Bronchial epithelial cell (primary cell): ENCODE measurements at regions not wholly inside any gene's neighbourhood (a gene's known extent, or its start where the extent isn't known, plus 50 kb on each side); places are given as distances from the start of the nearest gene placed in this dataset.
A peak's percentile ranks its signal among the peaks of the same experiment; 100 is the strongest.

Experiments
- DNase-seq: peaks from one replicate; pipeline ENCODE4 v3.0.0-alpha.2; 2010; ENCODE audit warnings: low read depth
- FAIRE-seq: peaks from 2 replicates; lab custom pipeline; 2011; peaks lifted over from hg19 to GRCh38; lab: Jason Lieb, UNC
- H3K27me3 ChIP-seq: 2 replicates; pipeline ENCODE4 v1.5.1; 2011; ENCODE audit warnings: low read length; ENCODE audit not compliant: control insufficient read depth, insufficient read depth
- H3K36me3 ChIP-seq: 2 replicates; pipeline ENCODE4 v1.5.1; 2011; ENCODE audit warnings: low read length; ENCODE audit not compliant: control insufficient read depth, insufficient read depth
- H3K4me3 ChIP-seq: 2 replicates; pipeline ENCODE4 v1.5.1; 2011; ENCODE audit warnings: mild to moderate bottlenecking, low read depth, low read length, control low read depth
- CTCF ChIP-seq: IDR thresholded peaks from 2 replicates; pipeline ENCODE4 v1.5.1; 2011; ENCODE audit warnings: mild to moderate bottlenecking, moderate library complexity, low read length, control low read depth, inconsistent platforms; ENCODE audit not compliant: insufficient read depth, severe bottlenecking

- no peak for FAIRE-seq
- no peaks in the 10 kb centered on the region for H3K36me3 ChIP-seq
- H3K27me3 ChIP-seq: peaks cover 6% of the 10 kb centered on the region
Observed at GRCh38 chr15:69548395-69549180, 96.0 kb downstream of the RPLP1 start.

GRCh38 chr15:69551391-69552056 is 98.9 kb downstream of the RPLP1 start:
- Histone ChIP-seq H3K27me3 (peaks cover 6% of the 10 kb centered on the region), H3K4me3 (no peak overlapping the region), H3K36me3 (no peaks in the 10 kb centered on the region)
- no peak for DNase-seq
- FAIRE-seq: peak; percentile 70
- no peak for TF ChIP-seq CTCF

More at GRCh38 chr15:69548395-69549180, 96.0 kb downstream of the RPLP1 start:
- TF ChIP-seq CTCF: no peak
- H3K4me3 ChIP-seq: no peak overlapping the region
- DNase-seq: no peak

DNA sequence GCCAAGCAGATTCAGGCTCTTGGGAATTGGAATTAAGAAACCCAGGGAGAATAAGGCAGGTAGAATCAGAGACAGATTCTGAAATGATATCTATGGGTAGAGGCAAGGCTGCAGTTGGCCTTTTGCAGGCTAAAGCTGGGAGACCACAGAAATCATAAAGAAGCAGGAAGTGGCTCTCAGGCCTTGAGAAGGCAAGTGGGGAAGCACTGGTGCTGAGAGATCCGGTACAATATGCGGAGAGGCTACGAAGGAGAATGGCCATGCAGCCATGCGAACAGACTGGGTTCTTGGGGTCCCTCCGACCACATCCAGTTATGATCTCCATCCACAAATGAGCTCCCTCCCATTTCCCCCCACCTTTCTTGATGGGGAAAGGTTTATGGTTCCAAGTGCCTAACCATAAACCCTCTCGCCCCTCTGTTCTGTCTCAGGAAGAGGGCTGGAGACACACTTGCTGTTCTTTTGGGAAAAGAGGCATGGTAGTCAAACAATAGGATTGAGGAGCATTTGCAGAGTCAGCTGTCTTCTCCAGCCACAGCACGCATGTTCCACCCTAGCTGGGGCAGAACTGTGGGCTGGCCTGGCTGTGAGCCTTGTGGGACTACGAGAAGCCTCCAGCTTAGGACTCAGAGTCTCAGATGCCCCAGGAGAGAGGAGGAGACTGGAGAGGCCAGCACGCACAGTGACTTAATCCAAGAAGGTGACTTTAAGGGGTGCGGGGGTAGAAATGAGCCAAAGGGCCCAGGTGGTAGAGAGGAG is 99.6 kb downstream of the RPLP1 start:
- no peak overlapping the region for H3K4me3 ChIP-seq
- peaks cover 6% of the 10 kb centered on the region for H3K27me3 ChIP-seq
- H3K36me3 ChIP-seq: no peaks in the 10 kb centered on the region
- FAIRE-seq (no peak), DNase-seq (no peak)
- no peak for TF ChIP-seq CTCF

DNA sequence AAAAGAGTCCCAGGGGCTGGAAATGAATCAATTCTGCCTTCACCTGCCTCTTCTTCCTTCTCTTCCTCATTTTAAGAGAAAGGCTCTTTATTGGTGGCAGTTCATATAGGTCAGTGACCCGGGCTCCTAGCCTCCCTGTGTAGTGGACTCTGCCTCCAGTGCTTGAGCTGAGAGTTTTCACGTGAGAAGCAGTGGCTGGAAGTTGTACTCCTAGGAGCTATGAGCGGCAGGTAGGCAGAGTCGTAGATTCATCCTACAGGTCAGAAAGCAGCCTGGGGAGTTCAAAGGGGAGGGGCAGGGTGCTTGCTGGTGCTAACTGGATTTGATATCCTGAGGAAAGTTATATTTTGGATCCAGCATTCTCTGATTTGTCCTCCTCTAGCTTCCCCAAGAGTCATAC is 101.1 kb downstream of the RPLP1 start:
- Histone ChIP-seq H3K27me3 (peaks cover 6% of the 10 kb centered on the region), H3K36me3 (no peaks in the 10 kb centered on the region), H3K4me3 (no peak overlapping the region)
- TF ChIP-seq CTCF: no peak
- no peak for DNase-seq
- FAIRE-seq: no peak

DNA sequence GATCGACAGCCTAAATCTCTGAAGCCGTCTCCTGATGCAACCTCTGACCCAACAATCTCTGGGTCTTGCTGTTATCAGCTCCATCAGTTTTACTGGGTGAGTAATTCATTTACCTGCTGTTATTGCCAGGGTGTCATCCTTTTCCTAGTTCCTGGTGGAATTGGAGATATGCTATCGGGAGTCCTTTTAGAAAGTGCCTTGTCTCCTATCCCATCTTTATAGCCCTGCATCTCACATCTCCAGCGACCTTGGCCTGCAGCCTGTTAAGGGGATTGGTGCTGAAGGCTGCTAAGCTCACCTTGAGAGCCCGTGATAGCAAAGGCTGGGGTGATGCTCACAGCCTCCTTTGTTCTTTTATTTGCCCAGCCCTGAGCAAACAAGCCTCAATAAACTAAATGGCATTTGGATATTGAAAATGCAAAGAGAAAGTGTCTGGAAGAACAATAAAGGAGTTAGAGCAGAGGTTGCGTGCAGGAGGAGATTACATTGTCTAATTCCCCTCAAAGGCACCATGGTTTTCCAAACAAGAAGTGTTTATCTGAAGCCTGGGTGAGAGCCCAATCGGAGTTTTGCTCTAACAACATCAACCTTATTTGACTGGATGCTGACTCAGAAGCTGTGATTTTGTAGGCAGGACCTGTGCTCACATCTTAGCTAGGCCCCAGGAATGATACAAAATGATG is 101.8 kb downstream of the RPLP1 start:
- TF ChIP-seq CTCF: no peak
- peaks cover 6% of the 10 kb centered on the region for H3K27me3 ChIP-seq
- DNase-seq: no peak
- no peaks in the 10 kb centered on the region for H3K36me3 ChIP-seq
- H3K4me3 ChIP-seq: no peak overlapping the region
- FAIRE-seq: no peak
